MM.1S (cell line): ENCODE measurements at regions not wholly inside any gene's neighbourhood (a gene's known extent, or its start where the extent isn't known, plus 50 kb on each side); places are given as distances from the start of the nearest gene placed in this dataset.
"Not testable (repeated sequence)": the region's sequence is repeated elsewhere in the genome, so short reads cannot be mapped to it uniquely, and the experiment has no call there.

Experiments used
- CTCF ChIP-seq: fragments of 300-600 bp; sonication (generic); IDR thresholded peaks from 2 replicates; pipeline ENCODE4 v1.5.1; 2016; ENCODE audit warnings: antibody characterized with exemption, low read length, mixed read lengths
- EZH2 ChIP-seq: fragments of 300-600 bp; sonication (generic); optimal IDR thresholded peaks from 2 replicates; pipeline ENCODE3; 2017; ENCODE audit warnings: low read depth, mild to moderate bottlenecking, antibody characterized with exemption, low read length, mixed read lengths
- EZH2phosphoT487 ChIP-seq: fragments of 300-600 bp; sonication (generic); IDR thresholded peaks from 2 replicates; pipeline ENCODE4 v1.6.1; 2018; ENCODE audit warnings: antibody characterized with exemption, low read length

- TF ChIP-seq CTCF, EZH2phosphoT487, EZH2: not testable (repeated sequence)
These were observed 173.0 kb upstream of the ZNF658 start for GRCh38 chr9:66727540-66727939.
